Suprapubic skin (tissue), 4 donors: ENCODE measurements at regions not wholly inside any gene's neighbourhood (a gene's known extent, or its start where the extent isn't known, plus 50 kb on each side); places are given as distances from the start of the nearest gene placed in this dataset.
A peak's percentile ranks its signal among the peaks of the same experiment; 100 is the strongest.

Experiments used
- DNase-seq, 2 donors: peaks; one replicate each; pipeline ENCODE4 v3.0.0-alpha.2; 2019; ENCODE audit warnings: low spot score in 2 of 2
- H3K27ac ChIP-seq: fragments of 200-600 bp; sonication (generic); one replicate; pipeline ENCODE4 v1.5.1; 2019
- H3K27me3 ChIP-seq: fragments of 200-600 bp; sonication (generic); one replicate; pipeline ENCODE4 v1.5.1; 2019
- H3K36me3 ChIP-seq: fragments of 200-600 bp; sonication (generic); one replicate; pipeline ENCODE4 v1.5.1; 2019
- H3K4me1 ChIP-seq: fragments of 200-600 bp; sonication (generic); one replicate; pipeline ENCODE4 v1.5.1; 2019
- H3K4me3 ChIP-seq: fragments of 200-600 bp; sonication (generic); one replicate; pipeline ENCODE4 v1.5.1; 2019; ENCODE audit warnings: mild to moderate bottlenecking
- H3K9me3 ChIP-seq: fragments of 200-600 bp; sonication (generic); one replicate; pipeline ENCODE4 v1.5.1; 2019
- CTCF ChIP-seq, 2 donors: fragments of 200-600 bp in 1 of 2; fragments of 450-650 bp in 1 of 2; sonication (generic) in 1 of 2; IDR thresholded peaks; one replicate each; pipeline ENCODE4 v1.5.1; 2016 to 2019; ENCODE audit warnings: antibody characterized with exemption in 2 of 2, mild to moderate bottlenecking in 1 of 2, moderate library complexity in 1 of 2
- EP300 ChIP-seq: sonication (generic); formaldehyde crosslinking; IDR thresholded peaks from one replicate; pipeline ENCODE4 v1.6.1; 2017; ENCODE audit warnings: antibody characterized with exemption
- POLR2A ChIP-seq, 2 donors: fragments of 450-650 bp; IDR thresholded peaks; one replicate each; pipeline ENCODE4 v1.6.1; 2017; ENCODE audit warnings: antibody characterized with exemption in 2 of 2, mild to moderate bottlenecking in 2 of 2, moderate library complexity in 2 of 2
- POLR2AphosphoS5 ChIP-seq, 3 donors: sonication (generic); formaldehyde crosslinking; IDR thresholded peaks; one replicate each; pipeline ENCODE4 v1.6.1; 2017; ENCODE audit warnings: antibody characterized with exemption in 3 of 3
- WGBS: methylation state at CpG from one replicate; pipeline ENCODE4 v1.1.5; 2018; 5-methylcytosine and 5-hydroxymethylcytosine counted together

GRCh38 chr18:78810706-78811105 lies 168.9 kb upstream of the SALL3 start:
- WGBS = 90% methylated on average over 18 of the region's 18 CpGs
- TF ChIP-seq POLR2AphosphoS5 (IDR thresholded peaks at IDR 0.05) (no peak), EP300 (no peak), POLR2A (IDR thresholded peaks at IDR 0.05) (no peak), CTCF (IDR thresholded peaks at IDR 0.05) (no peak)
- Histone ChIP-seq H3K9me3 (no peaks in the 10 kb centered on the region), H3K36me3 (no peaks in the 10 kb centered on the region), H3K4me1 (peaks cover 2% of the 10 kb centered on the region), H3K4me3 (no peak overlapping the region), H3K27me3 (peaks cover 35% of the 10 kb centered on the region), H3K27ac (no peak overlapping the region)
- no peak for DNase-seq

DNA sequence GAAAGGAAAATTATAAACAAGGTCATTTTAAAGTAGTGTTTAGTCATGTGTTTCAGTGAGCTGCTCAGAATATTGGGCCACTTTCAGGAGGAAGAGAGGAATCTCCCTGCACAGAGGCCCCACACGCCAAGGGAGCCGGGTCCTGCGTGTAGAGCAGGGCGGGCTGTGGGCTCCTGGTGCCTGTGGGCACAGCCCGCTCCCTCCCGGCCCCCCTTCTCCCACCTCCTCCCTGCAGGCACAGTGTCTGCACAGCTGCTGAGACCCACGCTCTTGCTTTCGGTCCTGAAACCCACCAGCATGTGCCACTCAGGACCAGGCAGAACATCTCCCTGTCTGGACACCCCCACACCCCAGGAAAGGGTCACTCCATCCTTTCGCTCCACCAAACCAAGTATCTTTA lies 167.6 kb upstream of the SALL3 start:
- Histone ChIP-seq H3K36me3 (no peaks in the 10 kb centered on the region), H3K4me3 (no peak overlapping the region), H3K9me3 (no peaks in the 10 kb centered on the region), H3K4me1 (peaks cover 2% of the 10 kb centered on the region), H3K27ac (no peak overlapping the region), H3K27me3 (peaks cover 46% of the 10 kb centered on the region)
- no peak for TF ChIP-seq POLR2AphosphoS5 (IDR thresholded peaks at IDR 0.05)
- TF ChIP-seq CTCF (IDR thresholded peaks at IDR 0.05) = no peak
- TF ChIP-seq POLR2A (IDR thresholded peaks at IDR 0.05) = no peak
- TF ChIP-seq EP300 = no peak
- 51% methylated on average over 6 of the region's 9 CpGs for whole genome bisulfite sequencing
- DNase-seq = no peak

DNA sequence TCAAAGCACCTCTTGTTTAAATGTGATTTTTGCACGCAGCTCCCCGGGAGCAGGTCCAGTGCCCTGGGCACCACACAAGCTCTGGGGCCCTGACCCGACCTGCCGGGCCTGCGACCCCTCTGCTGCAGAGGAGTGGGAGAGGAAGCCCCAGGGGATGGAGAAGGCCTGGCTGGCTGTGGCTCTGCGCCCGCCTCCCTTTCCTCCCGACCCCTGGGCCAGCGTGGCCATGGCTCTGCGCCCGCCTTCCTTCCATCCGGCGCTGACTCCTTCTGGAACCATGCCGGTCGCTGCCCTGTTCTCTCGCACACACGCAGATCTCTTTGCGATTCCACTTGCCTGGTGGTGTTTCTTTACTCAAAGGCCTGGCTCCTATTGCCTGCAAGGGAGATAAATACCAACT lies 166.5 kb upstream of the SALL3 start:
- Histone ChIP-seq H3K27me3 (peaks cover 46% of the 10 kb centered on the region), H3K9me3 (no peaks in the 10 kb centered on the region), H3K4me1 (peaks cover 2% of the 10 kb centered on the region), H3K27ac (no peak overlapping the region), H3K36me3 (no peaks in the 10 kb centered on the region), H3K4me3 (no peak overlapping the region)
- WGBS = 79% methylated on average over 18 of the region's 18 CpGs
- TF ChIP-seq POLR2AphosphoS5 (IDR thresholded peaks at IDR 0.05) (no peak), EP300 (no peak), POLR2A (IDR thresholded peaks at IDR 0.05) (no peak), CTCF (IDR thresholded peaks at IDR 0.05) (no peak)
- no peak for DNase-seq

GRCh38 chr18:78813936-78814710 lies 165.5 kb upstream of the SALL3 start:
- WGBS = 30% methylated on average over 23 of the region's 24 CpGs

GRCh38 chr18:78814766-78815165 lies 164.9 kb upstream of the SALL3 start:
- no peaks in the 10 kb centered on the region for H3K36me3 ChIP-seq
- peak in 1 of 2 donors; percentile 57 for DNase-seq
- TF ChIP-seq CTCF (IDR thresholded peaks at IDR 0.05) (no peak), EP300 (no peak), POLR2AphosphoS5 (IDR thresholded peaks at IDR 0.05) (no peak), POLR2A (IDR thresholded peaks at IDR 0.05) (no peak)
- H3K4me3 ChIP-seq = no peak overlapping the region
- H3K9me3 ChIP-seq = no peaks in the 10 kb centered on the region
- peaks cover 58% of the 10 kb centered on the region for H3K27me3 ChIP-seq
- H3K4me1 ChIP-seq = peaks cover 2% of the 10 kb centered on the region
- 35% methylated on average over 14 of the region's 14 CpGs for WGBS
- H3K27ac ChIP-seq = no peak overlapping the region

More at GRCh38 chr18:78813936-78814710, 165.5 kb upstream of the SALL3 start:
- peaks cover 53% of the 10 kb centered on the region for H3K27me3 ChIP-seq
- H3K9me3 ChIP-seq = no peaks in the 10 kb centered on the region
- H3K4me1 ChIP-seq = peaks cover 2% of the 10 kb centered on the region
- no peak overlapping the region for H3K4me3 ChIP-seq
- H3K36me3 ChIP-seq = no peaks in the 10 kb centered on the region
- H3K27ac ChIP-seq = no peak overlapping the region
- TF ChIP-seq CTCF (IDR thresholded peaks at IDR 0.05) = no peak
- DNase-seq = peak in 1 of 2 donors; percentile 65
